Central memory CD4-positive, alpha-beta T cell (primary cell): ENCODE measurements at regions not wholly inside any gene's neighbourhood (a gene's known extent, or its start where the extent isn't known, plus 50 kb on each side); places are given as distances from the start of the nearest gene placed in this dataset.

Experiments used
- DNase-seq: peaks from one replicate; pipeline ENCODE4 v3.0.0; 2022

GRCh38 chr2:41902897-41903296, 144.9 kb upstream of the PKDCC start:
- DNase-seq: no peak

- no peak for DNase-seq
Observed at GRCh38 chr2:41903474-41904135, 144.2 kb upstream of the PKDCC start.

- DNase-seq: no peak
Observed at GRCh38 chr2:41904459-41904858, 143.4 kb upstream of the PKDCC start.

- no peak for DNase-seq
Observed at GRCh38 chr2:41905597-41906337, 142.1 kb upstream of the PKDCC start.

- no peak for DNase-seq
Observed at GRCh38 chr2:41906338-41906725, 141.5 kb upstream of the PKDCC start.

- DNase-seq: no peak
Observed at GRCh38 chr2:41907141-41907540, 140.7 kb upstream of the PKDCC start.

GRCh38 chr2:41907771-41908207, 140.0 kb upstream of the PKDCC start:
- no peak for DNase-seq

GRCh38 chr2:41908349-41908748, 139.5 kb upstream of the PKDCC start:
- DNase-seq: no peak

GRCh38 chr2:41909584-41909983, 138.2 kb upstream of the PKDCC start:
- DNase-seq: no peak

- DNase-seq: no peak
Observed at GRCh38 chr2:41910126-41910525, 137.7 kb upstream of the PKDCC start.

- DNase-seq: no peak
Observed at GRCh38 chr2:41911033-41911432, 136.8 kb upstream of the PKDCC start.

GRCh38 chr2:41912337-41912736, 135.5 kb upstream of the PKDCC start:
- no peak for DNase-seq

- no peak for DNase-seq
Observed at GRCh38 chr2:41912776-41913175, 135.0 kb upstream of the PKDCC start.

GRCh38 chr2:41913311-41913710, 134.5 kb upstream of the PKDCC start:
- DNase-seq: no peak

GRCh38 chr2:41913921-41914609, 133.8 kb upstream of the PKDCC start:
- no peak for DNase-seq

- DNase-seq: no peak
Observed at GRCh38 chr2:41914936-41915335, 132.9 kb upstream of the PKDCC start.

- no peak for DNase-seq
Observed at GRCh38 chr2:41916177-41916576, 131.6 kb upstream of the PKDCC start.

GRCh38 chr2:41917587-41917986, 130.2 kb upstream of the PKDCC start:
- no peak for DNase-seq

- no peak for DNase-seq
Observed at GRCh38 chr2:41919135-41919534, 128.7 kb upstream of the PKDCC start.

GRCh38 chr2:41920181-41920580, 127.6 kb upstream of the PKDCC start:
- DNase-seq: no peak

GRCh38 chr2:41920812-41921211, 127.0 kb upstream of the PKDCC start:
- no peak for DNase-seq

GRCh38 chr2:41922177-41922576, 125.6 kb upstream of the PKDCC start:
- no peak for DNase-seq

- no peak for DNase-seq
Observed at GRCh38 chr2:41923156-41923786, 124.5 kb upstream of the PKDCC start.

- no peak for DNase-seq
Observed at GRCh38 chr2:41924024-41924423, 123.8 kb upstream of the PKDCC start.
